Activated CD4-positive, alpha-beta T cell treated with anti-CD3 and anti-CD28 coated beads, Interleukin-2, amount 10 ng/mL, durations not matched to agents 7 days and 5 days (primary cell): ENCODE measurements at regions not wholly inside any gene's neighbourhood (a gene's known extent, or its start where the extent isn't known, plus 50 kb on each side); places are given as distances from the start of the nearest gene placed in this dataset.

Experiments used
- CTCF ChIA-PET: fragments of 350-600 bp; sonication (Branson Sonifier 250); formaldehyde crosslinking; loops from one replicate; lab custom pipeline; 2021; ENCODE audit warnings: antibody characterized with exemption; lab: Charles Lee
- POLR2A ChIA-PET: fragments of 350-600 bp; sonication (Branson Sonifier 250); formaldehyde crosslinking; loops from one replicate; lab custom pipeline; 2021; ENCODE audit warnings: antibody characterized with exemption; lab: Charles Lee
- DNase-seq: peaks from one replicate; pipeline ENCODE4 v3.0.0-alpha.2; 2020
- H3K27ac Mint-ChIP-seq: one replicate; pipeline ENCODE4 v1.8.0; 2021; ENCODE audit warnings: mild to moderate bottlenecking, moderate library complexity, mixed read lengths
- H3K27me3 Mint-ChIP-seq: one replicate; pipeline ENCODE4 v1.8.0; 2021; ENCODE audit warnings: mixed read lengths
- H3K36me3 Mint-ChIP-seq: one replicate; pipeline ENCODE4 v1.8.0; 2021; ENCODE audit warnings: low read depth, mixed read lengths
- H3K4me1 Mint-ChIP-seq: one replicate; pipeline ENCODE4 v1.8.0; 2021; ENCODE audit warnings: mixed read lengths
- H3K4me3 Mint-ChIP-seq: one replicate; pipeline ENCODE4 v1.8.0; 2021; ENCODE audit warnings: mild to moderate bottlenecking, moderate library complexity, mixed read lengths
- H3K9me3 Mint-ChIP-seq: one replicate; pipeline ENCODE4 v1.8.0; 2021; ENCODE audit warnings: mixed read lengths

- no peaks in the 10 kb centered on the region for H3K9me3 Mint-ChIP-seq
- POLR2A ChIA-PET, result no interaction called here
- no peaks in the 10 kb centered on the region for H3K4me1 Mint-ChIP-seq
- DNase-seq, result no peak
- H3K4me3 Mint-ChIP-seq, result no peak overlapping the region
- H3K27me3 Mint-ChIP-seq, result no peaks in the 10 kb centered on the region
- no peak overlapping the region for H3K27ac Mint-ChIP-seq
- CTCF ChIA-PET, result no interaction called here
- no peaks in the 10 kb centered on the region for H3K36me3 Mint-ChIP-seq
Observed at GRCh38 chr10:10110844-10111490, 906.7 kb upstream of the CELF2 start.

- ChIA-PET CTCF (no interaction called here), POLR2A (no interaction called here)
- Mint-ChIP-seq H3K36me3 (no peaks in the 10 kb centered on the region), H3K27me3 (peaks cover 4% of the 10 kb centered on the region), H3K4me3 (no peak overlapping the region), H3K27ac (no peak overlapping the region), H3K4me1 (no peaks in the 10 kb centered on the region), H3K9me3 (peaks cover 1% of the 10 kb centered on the region)
- DNase-seq, result no peak
Observed at GRCh38 chr10:10118131-10118530, 899.5 kb upstream of the CELF2 start.

GRCh38 chr10:10120671-10121070, 897.0 kb upstream of the CELF2 start:
- POLR2A ChIA-PET, result no interaction called here
- peaks cover 4% of the 10 kb centered on the region for H3K27me3 Mint-ChIP-seq
- no peaks in the 10 kb centered on the region for H3K4me1 Mint-ChIP-seq
- peaks cover 1% of the 10 kb centered on the region for H3K9me3 Mint-ChIP-seq
- H3K27ac Mint-ChIP-seq, result no peak overlapping the region
- CTCF ChIA-PET, result no interaction called here
- no peaks in the 10 kb centered on the region for H3K36me3 Mint-ChIP-seq
- DNase-seq, result no peak
- no peak overlapping the region for H3K4me3 Mint-ChIP-seq

- no peaks in the 10 kb centered on the region for H3K4me1 Mint-ChIP-seq
- no peaks in the 10 kb centered on the region for H3K36me3 Mint-ChIP-seq
- CTCF ChIA-PET, result no interaction called here
- no peak overlapping the region for H3K4me3 Mint-ChIP-seq
- H3K27me3 Mint-ChIP-seq, result no peaks in the 10 kb centered on the region
- POLR2A ChIA-PET, result no interaction called here
- H3K9me3 Mint-ChIP-seq, result no peaks in the 10 kb centered on the region
- no peak overlapping the region for H3K27ac Mint-ChIP-seq
- DNase-seq, result no peak
Observed at GRCh38 chr10:10125676-10126075, 892.0 kb upstream of the CELF2 start.

GRCh38 chr10:10126218-10126617, 891.5 kb upstream of the CELF2 start:
- POLR2A ChIA-PET, result no interaction called here
- no peaks in the 10 kb centered on the region for H3K9me3 Mint-ChIP-seq

GRCh38 chr10:10128387-10128786, 889.3 kb upstream of the CELF2 start:
- peaks cover 2% of the 10 kb centered on the region for H3K27me3 Mint-ChIP-seq
- H3K9me3 Mint-ChIP-seq, result no peaks in the 10 kb centered on the region
- ChIA-PET POLR2A (no interaction called here), CTCF (no interaction called here)
- no peaks in the 10 kb centered on the region for H3K4me1 Mint-ChIP-seq
- H3K4me3 Mint-ChIP-seq, result no peak overlapping the region
- DNase-seq, result no peak
- no peaks in the 10 kb centered on the region for H3K36me3 Mint-ChIP-seq
- no peak overlapping the region for H3K27ac Mint-ChIP-seq

More at GRCh38 chr10:10126218-10126617, 891.5 kb upstream of the CELF2 start:
- H3K4me3 Mint-ChIP-seq, result no peak overlapping the region
- no peak for DNase-seq
- CTCF ChIA-PET, result no interaction called here
- H3K27ac Mint-ChIP-seq, result no peak overlapping the region
- H3K4me1 Mint-ChIP-seq, result no peaks in the 10 kb centered on the region
- H3K36me3 Mint-ChIP-seq, result no peaks in the 10 kb centered on the region
- H3K27me3 Mint-ChIP-seq, result no peaks in the 10 kb centered on the region

GRCh38 chr10:10130686-10131085, 887.0 kb upstream of the CELF2 start:
- Mint-ChIP-seq H3K27me3 (peaks cover 2% of the 10 kb centered on the region), H3K4me3 (no peak overlapping the region), H3K9me3 (no peaks in the 10 kb centered on the region), H3K4me1 (no peaks in the 10 kb centered on the region), H3K27ac (no peak overlapping the region), H3K36me3 (no peaks in the 10 kb centered on the region)
- DNase-seq, result no peak
- CTCF ChIA-PET, result no interaction called here
- POLR2A ChIA-PET, result no interaction called here

- H3K36me3 Mint-ChIP-seq, result no peaks in the 10 kb centered on the region
- POLR2A ChIA-PET, result no interaction called here
- H3K9me3 Mint-ChIP-seq, result no peaks in the 10 kb centered on the region
Observed at GRCh38 chr10:10132009-10132408, 885.7 kb upstream of the CELF2 start.

GRCh38 chr10:10133281-10133680, 884.4 kb upstream of the CELF2 start:
- ChIA-PET CTCF (interaction anchor here (0.7 kb wide), 1 partner anchor 14 kb away, joined by 3 read pairs; no protein-coding TSS in a partner anchor), POLR2A (no interaction called here)
- no peaks in the 10 kb centered on the region for H3K9me3 Mint-ChIP-seq
- peaks cover 5% of the 10 kb centered on the region for H3K4me1 Mint-ChIP-seq
- no peak for DNase-seq
- H3K27ac Mint-ChIP-seq, result no peak overlapping the region
- H3K36me3 Mint-ChIP-seq, result no peaks in the 10 kb centered on the region
- peaks cover 2% of the 10 kb centered on the region for H3K27me3 Mint-ChIP-seq
- H3K4me3 Mint-ChIP-seq, result no peak overlapping the region

More at GRCh38 chr10:10132009-10132408, 885.7 kb upstream of the CELF2 start:
- CTCF ChIA-PET, result no interaction called here
- DNase-seq, result no peak
- peaks cover 2% of the 10 kb centered on the region for H3K27me3 Mint-ChIP-seq
- no peaks in the 10 kb centered on the region for H3K4me1 Mint-ChIP-seq
- H3K27ac Mint-ChIP-seq, result no peak overlapping the region
- no peak overlapping the region for H3K4me3 Mint-ChIP-seq

- peak overlapping the region; percentile 86 for H3K27ac Mint-ChIP-seq
- POLR2A ChIA-PET, result no interaction called here
Observed at GRCh38 chr10:10138685-10139084, 879.0 kb upstream of the CELF2 start.

GRCh38 chr10:10141782-10142382, 875.8 kb upstream of the CELF2 start:
- Mint-ChIP-seq H3K27ac (no peak overlapping the region), H3K9me3 (no peaks in the 10 kb centered on the region), H3K4me1 (peaks cover 12% of the 10 kb centered on the region), H3K27me3 (peaks cover 2% of the 10 kb centered on the region), H3K4me3 (no peak overlapping the region), H3K36me3 (no peaks in the 10 kb centered on the region)
- ChIA-PET CTCF (no interaction called here), POLR2A (no interaction called here)
- no peak for DNase-seq

More at GRCh38 chr10:10138685-10139084, 879.0 kb upstream of the CELF2 start:
- Mint-ChIP-seq H3K27me3 (peaks cover 2% of the 10 kb centered on the region), H3K9me3 (no peaks in the 10 kb centered on the region), H3K4me1 (peaks cover 12% of the 10 kb centered on the region), H3K4me3 (peak overlapping the region; percentile 67), H3K36me3 (no peaks in the 10 kb centered on the region)
- DNase-seq, result peak; percentile 12
- CTCF ChIA-PET, result no interaction called here

- no peaks in the 10 kb centered on the region for H3K36me3 Mint-ChIP-seq
- H3K27ac Mint-ChIP-seq, result no peak overlapping the region
- H3K4me1 Mint-ChIP-seq, result no peaks in the 10 kb centered on the region
- DNase-seq, result no peak
- H3K4me3 Mint-ChIP-seq, result no peak overlapping the region
- H3K9me3 Mint-ChIP-seq, result no peaks in the 10 kb centered on the region
- ChIA-PET POLR2A (no interaction called here), CTCF (interaction anchor here (0.6 kb wide), 1 partner anchor 1663 kb away, joined by 3 read pairs; no protein-coding TSS in a partner anchor)
- H3K27me3 Mint-ChIP-seq, result peaks cover 2% of the 10 kb centered on the region
Observed at GRCh38 chr10:10146604-10147003, 871.1 kb upstream of the CELF2 start.

GRCh38 chr10:10149899-10150298, 867.8 kb upstream of the CELF2 start:
- POLR2A ChIA-PET, result no interaction called here
- Mint-ChIP-seq H3K27ac (no peak overlapping the region), H3K4me3 (no peak overlapping the region), H3K9me3 (no peaks in the 10 kb centered on the region), H3K36me3 (no peaks in the 10 kb centered on the region), H3K4me1 (no peaks in the 10 kb centered on the region), H3K27me3 (no peaks in the 10 kb centered on the region)
- CTCF ChIA-PET, result no interaction called here
- no peak for DNase-seq
